ENCODE measurements at regions not wholly inside any gene's neighbourhood (a gene's known extent, or its start where the extent isn't known, plus 50 kb on each side); places are given as distances from the start of the nearest gene placed in this dataset.

DNA sequence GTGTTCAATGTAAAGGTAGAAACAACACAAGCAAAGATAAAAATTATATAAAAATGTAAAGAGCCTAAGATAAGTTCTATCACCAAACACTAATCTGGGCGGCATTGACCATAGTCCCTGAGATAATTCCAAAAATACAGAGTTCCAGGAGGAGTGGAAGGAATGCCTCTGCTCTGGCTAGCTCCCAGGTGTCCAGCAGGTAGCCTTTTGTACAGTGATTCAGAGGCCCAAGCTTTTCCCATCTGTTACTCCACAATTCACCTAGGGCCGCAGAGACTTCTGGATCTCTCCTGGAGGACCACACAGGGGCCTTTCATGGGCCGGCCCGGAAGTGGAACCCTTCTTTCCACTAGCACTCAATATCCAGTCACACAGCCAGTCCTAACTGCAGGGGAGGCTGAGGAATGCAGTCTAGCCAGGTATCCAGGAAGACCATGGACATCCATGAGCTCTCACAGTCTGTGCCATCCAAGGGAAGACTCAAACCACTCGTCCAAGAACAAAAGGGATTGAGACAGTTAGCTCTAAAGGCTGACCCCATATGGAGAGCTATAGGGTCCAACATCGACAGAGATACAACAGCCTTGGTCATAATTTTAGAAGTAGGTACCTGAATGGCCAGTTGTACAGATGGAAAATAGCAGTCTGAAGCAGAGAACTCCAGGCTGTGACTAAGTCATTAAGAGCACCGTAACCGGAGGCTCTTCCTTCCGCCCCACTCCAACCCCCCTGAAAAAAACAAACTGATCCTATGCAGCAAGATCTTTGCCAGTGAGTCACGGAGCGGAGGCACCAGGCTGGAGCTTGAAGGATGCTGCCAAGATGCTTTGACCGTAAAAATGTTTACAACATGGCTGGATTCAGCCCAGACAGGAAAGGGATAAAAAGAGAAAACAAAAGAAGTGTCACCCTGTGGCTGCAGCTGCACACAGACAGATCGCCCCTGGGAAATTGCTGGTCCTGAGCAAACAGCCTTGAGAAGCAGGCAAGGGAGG is 204.8 kb downstream of the NUAK1 start:
- peak; percentile 97 for DNase-seq (ENCODE audit: low read depth, low spot score)
- TF ChIP-seq, protein P1, sequence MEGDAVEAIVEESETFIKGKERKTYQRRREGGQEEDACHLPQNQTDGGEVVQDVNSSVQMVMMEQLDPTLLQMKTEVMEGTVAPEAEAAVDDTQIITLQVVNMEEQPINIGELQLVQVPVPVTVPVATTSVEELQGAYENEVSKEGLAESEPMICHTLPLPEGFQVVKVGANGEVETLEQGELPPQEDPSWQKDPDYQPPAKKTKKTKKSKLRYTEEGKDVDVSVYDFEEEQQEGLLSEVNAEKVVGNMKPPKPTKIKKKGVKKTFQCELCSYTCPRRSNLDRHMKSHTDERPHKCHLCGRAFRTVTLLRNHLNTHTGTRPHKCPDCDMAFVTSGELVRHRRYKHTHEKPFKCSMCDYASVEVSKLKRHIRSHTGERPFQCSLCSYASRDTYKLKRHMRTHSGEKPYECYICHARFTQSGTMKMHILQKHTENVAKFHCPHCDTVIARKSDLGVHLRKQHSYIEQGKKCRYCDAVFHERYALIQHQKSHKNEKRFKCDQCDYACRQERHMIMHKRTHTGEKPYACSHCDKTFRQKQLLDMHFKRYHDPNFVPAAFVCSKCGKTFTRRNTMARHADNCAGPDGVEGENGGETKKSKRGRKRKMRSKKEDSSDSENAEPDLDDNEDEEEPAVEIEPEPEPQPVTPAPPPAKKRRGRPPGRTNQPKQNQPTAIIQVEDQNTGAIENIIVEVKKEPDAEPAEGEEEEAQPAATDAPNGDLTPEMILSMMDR (IDR thresholded peaks at IDR 0.05; ENCODE audit: low read depth, low read length) = no peak
- H3K4me3 ChIP-seq (ENCODE audit: low read depth, low read length) = no peak overlapping the region
- in situ Hi-C loops (cut with HindIII; ENCODE audit: low sequenced_read_pairs) = no loop called here

DNA sequence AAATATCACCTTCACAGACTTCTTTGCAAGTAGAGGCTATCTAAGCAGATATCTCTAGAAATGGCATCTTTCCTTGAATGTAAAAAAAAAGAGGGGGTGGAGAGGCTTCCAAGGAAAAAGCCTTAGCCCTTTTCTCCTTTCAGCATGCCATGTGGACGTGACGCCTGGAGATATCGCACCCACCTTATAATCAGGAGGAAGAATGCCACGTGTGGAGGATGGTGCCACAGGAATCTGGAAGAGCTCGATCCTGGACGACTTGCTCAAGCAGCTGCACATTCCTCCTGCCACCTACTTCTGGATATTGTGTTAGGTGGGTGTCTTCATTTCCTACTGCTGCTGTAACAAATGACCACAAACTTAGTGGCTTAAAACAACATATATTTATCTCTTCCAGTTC is 203.6 kb downstream of the NUAK1 start:
- H3K4me3 ChIP-seq (ENCODE audit: low read depth, low read length) = no peak overlapping the region

DNA sequence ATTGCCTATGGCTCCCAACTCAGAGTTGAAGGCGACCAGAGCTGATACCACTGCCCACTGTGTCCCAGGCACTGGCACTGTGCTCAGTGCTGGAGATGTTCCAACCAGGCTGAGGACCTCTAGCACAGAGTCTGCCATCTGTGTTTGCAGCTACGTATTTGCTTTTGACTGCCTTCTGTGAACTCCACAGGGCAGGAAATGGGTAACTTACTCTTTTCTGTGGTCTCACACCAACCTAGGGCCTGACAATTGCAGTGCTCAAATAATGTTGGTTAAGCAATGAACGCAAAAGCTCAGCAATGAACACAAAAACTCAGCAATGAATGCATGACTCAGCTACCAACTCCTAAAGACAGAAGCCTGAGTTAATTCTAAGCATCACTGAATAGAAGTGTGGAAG is 202.8 kb downstream of the NUAK1 start:
- peak; percentile 65 for DNase-seq (ENCODE audit: low read depth, low spot score)
- H3K4me3 ChIP-seq (ENCODE audit: low read depth, low read length) = no peak overlapping the region
- in situ Hi-C loops (cut with HindIII; ENCODE audit: low sequenced_read_pairs) = no loop called here
- TF ChIP-seq, protein P1 (IDR thresholded peaks at IDR 0.05; ENCODE audit: low read depth, low read length) = no peak

More for the DNA sequence above, 203.6 kb downstream of the NUAK1 start:
- TF ChIP-seq, protein P1 (IDR thresholded peaks at IDR 0.05; ENCODE audit: low read depth, low read length) = no peak
- DNase-seq (ENCODE audit: low read depth, low spot score) = peak; percentile 32
- in situ Hi-C loops (cut with HindIII; ENCODE audit: low sequenced_read_pairs) = no loop called here

DNA sequence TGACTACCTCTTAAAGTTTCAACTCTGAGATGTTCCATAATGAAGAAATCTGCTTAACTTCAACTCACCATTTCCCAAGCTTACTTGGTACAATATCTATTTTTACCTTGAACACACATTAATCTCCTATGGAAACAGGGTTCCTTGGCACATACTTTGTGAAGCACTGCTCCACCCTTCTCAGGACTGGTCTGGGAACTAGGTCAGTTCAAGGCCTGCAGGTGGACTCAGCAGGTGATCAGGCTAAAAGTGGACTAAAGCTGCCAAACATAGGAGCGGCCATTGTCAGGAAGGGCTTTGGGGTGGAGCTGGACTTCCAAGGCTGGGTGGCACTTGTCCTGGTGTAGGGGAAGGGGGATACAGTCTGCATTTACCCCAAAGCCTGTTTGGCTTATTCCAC is 202.3 kb downstream of the NUAK1 start:
- TF ChIP-seq, protein P1 (IDR thresholded peaks at IDR 0.05; ENCODE audit: low read depth, low read length) = no peak
- no peak for DNase-seq (ENCODE audit: low read depth, low spot score)
- in situ Hi-C loops (cut with HindIII; ENCODE audit: low sequenced_read_pairs) = no loop called here
- no peak overlapping the region for H3K4me3 ChIP-seq (ENCODE audit: low read depth, low read length)

DNA sequence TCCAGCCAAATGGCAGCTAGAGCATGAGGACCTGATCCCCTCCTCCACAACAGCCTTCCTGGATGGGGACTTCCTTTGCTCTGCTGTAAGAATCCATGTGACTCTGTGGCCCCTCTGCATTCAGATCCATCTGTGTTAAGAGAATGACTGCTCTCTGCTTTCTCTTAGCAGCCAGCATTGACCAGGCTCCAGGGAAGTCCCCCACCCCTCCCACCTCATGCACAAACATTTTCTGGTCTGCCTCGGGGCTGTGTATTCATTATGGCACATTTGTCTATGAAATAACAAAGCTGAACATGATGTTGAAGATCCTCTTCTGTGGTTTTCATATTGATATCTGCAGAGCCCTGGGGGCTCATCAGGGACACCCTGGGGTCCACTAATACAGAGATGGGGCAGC is 201.7 kb downstream of the NUAK1 start:
- H3K4me3 ChIP-seq (ENCODE audit: low read depth, low read length) = no peak overlapping the region
- TF ChIP-seq, protein P1 (IDR thresholded peaks at IDR 0.05; ENCODE audit: low read depth, low read length) = no peak
- DNase-seq (ENCODE audit: low read depth, low spot score) = no peak
- in situ Hi-C loops (cut with HindIII; ENCODE audit: low sequenced_read_pairs) = no loop called here

DNA sequence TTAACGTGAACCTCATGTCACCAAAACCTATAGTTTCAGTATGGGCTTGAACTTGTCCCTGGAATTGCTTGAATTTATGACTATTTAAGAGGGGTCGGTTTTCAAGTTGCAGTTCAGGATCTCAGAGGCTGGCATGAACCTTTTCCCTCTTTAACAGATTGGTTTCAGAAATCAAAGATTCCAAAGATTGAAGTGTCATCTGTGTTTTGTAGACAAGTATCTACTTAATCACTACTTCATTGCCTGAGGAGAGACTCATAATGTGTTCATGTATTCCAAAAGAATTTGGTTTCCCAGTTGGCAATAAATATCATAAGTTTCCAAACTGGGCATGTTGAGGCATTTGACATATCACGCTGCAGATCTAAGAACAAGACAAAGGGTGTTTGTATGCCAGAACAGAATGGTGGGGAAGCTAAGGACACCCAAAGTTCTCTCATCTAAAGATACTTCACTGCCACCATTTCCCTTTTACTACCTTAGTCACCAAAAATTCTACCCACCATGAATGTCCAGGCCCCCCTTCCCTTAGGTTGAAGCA is 199.5 kb downstream of the NUAK1 start:
- no peak overlapping the region for H3K4me3 ChIP-seq (ENCODE audit: low read depth, low read length)
- in situ Hi-C loops (cut with HindIII; ENCODE audit: low sequenced_read_pairs) = no loop called here
- TF ChIP-seq, protein P1 (IDR thresholded peaks at IDR 0.05; ENCODE audit: low read depth, low read length) = no peak
- DNase-seq (ENCODE audit: low read depth, low spot score) = no peak

Data from astrocyte of the spinal cord (primary cell).